ENCODE measurements at regions not wholly inside any gene's neighbourhood (a gene's known extent, or its start where the extent isn't known, plus 50 kb on each side); places are given as distances from the start of the nearest gene placed in this dataset.

- DNase-seq (ENCODE audit: low read depth): no peak
Measured at GRCh38 chr1:8203056-8203455, 114.9 kb upstream of the SLC45A1 start.

GRCh38 chr1:8202182-8202905 is 115.6 kb upstream of the SLC45A1 start:
- DNase-seq (ENCODE audit: low read depth): no peak

- DNase-seq (ENCODE audit: low read depth): no peak
Measured at GRCh38 chr1:8201331-8201861, 116.5 kb upstream of the SLC45A1 start.

- DNase-seq (ENCODE audit: low read depth): no peak
Measured at GRCh38 chr1:8200317-8201115, 117.4 kb upstream of the SLC45A1 start.

- DNase-seq (ENCODE audit: low read depth): no peak
Measured at GRCh38 chr1:8198522-8198921, 119.4 kb upstream of the SLC45A1 start.

GRCh38 chr1:8197493-8198282 is 120.2 kb upstream of the SLC45A1 start:
- DNase-seq (ENCODE audit: low read depth): no peak

- no peak for DNase-seq (ENCODE audit: low read depth)
Measured at GRCh38 chr1:8194481-8195227, 123.3 kb upstream of the SLC45A1 start.

- DNase-seq (ENCODE audit: low read depth): no peak
Measured at GRCh38 chr1:8193840-8194406, 124.0 kb upstream of the SLC45A1 start.

GRCh38 chr1:8191474-8191873 is 126.4 kb upstream of the SLC45A1 start:
- no peak for DNase-seq (ENCODE audit: low read depth)

GRCh38 chr1:8189931-8190483 is 127.9 kb upstream of the SLC45A1 start:
- DNase-seq (ENCODE audit: low read depth): no peak

GRCh38 chr1:8185400-8185799 is 132.5 kb upstream of the SLC45A1 start:
- no peak for DNase-seq (ENCODE audit: low read depth)

- DNase-seq (ENCODE audit: low read depth): no peak
Measured at GRCh38 chr1:8184301-8184700, 133.6 kb upstream of the SLC45A1 start.

- no peak for DNase-seq (ENCODE audit: low read depth)
Measured at GRCh38 chr1:8182034-8182761, 135.7 kb upstream of the SLC45A1 start.

- no peak for DNase-seq (ENCODE audit: low read depth)
Measured at GRCh38 chr1:8179132-8179793, 138.7 kb upstream of the SLC45A1 start.

GRCh38 chr1:8176279-8176678 is 141.6 kb upstream of the SLC45A1 start:
- DNase-seq (ENCODE audit: low read depth): no peak

GRCh38 chr1:8174807-8175206 is 143.1 kb upstream of the SLC45A1 start:
- no peak for DNase-seq (ENCODE audit: low read depth)

GRCh38 chr1:8171751-8172464 is 145.8 kb upstream of the ERRFI1 start:
- no peak for DNase-seq (ENCODE audit: low read depth)

GRCh38 chr1:8170059-8170835 is 144.1 kb upstream of the ERRFI1 start:
- DNase-seq (ENCODE audit: low read depth): no peak
